ENCODE measurements at regions not wholly inside any gene's neighbourhood (a gene's known extent, or its start where the extent isn't known, plus 50 kb on each side); places are given as distances from the start of the nearest gene placed in this dataset.

DNA sequence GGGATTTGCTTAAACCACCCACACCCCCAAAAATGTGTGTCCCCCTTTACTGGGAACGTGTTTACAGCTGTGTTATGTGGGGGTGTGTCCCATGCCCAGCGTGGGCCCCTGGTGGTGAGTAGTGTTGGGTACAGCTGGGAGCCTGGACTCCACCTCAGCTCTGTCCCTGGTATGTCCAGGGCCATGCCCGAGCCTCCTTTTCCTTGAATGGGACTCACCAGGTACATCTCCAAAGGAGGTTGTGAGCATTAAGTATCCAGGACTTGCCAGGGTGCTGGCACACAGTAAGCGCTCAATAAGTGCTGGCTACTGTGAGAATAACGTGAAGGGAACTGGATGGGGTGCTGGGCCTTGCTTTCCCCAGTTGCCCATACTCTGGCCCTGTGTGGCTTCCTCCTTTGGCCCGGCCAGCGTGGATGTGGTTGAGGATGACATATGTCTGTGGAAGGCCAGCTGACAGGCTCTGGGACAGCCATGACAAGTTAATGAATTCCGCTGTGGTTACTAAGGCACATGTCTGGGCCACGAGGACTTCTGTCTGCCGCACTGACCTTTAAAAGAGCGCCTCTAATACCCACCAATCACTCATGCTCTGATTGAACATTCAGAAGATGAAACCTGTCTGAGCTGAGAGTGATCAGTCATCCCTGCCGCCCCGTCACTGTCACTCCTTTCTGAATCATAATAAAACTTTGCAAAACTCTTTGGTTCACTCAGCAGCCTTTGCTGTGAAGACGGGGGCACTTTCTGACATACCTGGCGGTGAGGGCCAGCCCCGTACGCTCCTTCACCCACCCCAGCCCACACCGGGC is 74.7 kb downstream of the DIO3 start:
- TF ChIP-seq, protein P1, sequence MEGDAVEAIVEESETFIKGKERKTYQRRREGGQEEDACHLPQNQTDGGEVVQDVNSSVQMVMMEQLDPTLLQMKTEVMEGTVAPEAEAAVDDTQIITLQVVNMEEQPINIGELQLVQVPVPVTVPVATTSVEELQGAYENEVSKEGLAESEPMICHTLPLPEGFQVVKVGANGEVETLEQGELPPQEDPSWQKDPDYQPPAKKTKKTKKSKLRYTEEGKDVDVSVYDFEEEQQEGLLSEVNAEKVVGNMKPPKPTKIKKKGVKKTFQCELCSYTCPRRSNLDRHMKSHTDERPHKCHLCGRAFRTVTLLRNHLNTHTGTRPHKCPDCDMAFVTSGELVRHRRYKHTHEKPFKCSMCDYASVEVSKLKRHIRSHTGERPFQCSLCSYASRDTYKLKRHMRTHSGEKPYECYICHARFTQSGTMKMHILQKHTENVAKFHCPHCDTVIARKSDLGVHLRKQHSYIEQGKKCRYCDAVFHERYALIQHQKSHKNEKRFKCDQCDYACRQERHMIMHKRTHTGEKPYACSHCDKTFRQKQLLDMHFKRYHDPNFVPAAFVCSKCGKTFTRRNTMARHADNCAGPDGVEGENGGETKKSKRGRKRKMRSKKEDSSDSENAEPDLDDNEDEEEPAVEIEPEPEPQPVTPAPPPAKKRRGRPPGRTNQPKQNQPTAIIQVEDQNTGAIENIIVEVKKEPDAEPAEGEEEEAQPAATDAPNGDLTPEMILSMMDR (conservative IDR thresholded peaks at IDR 0.05; ENCODE audit: low read length) = no peak
- no peak for TF ChIP-seq EZH2phosphoT487 (IDR thresholded peaks at IDR 0.05; ENCODE audit: borderline replicate concordance, low read depth, low read length)

All from OCI-LY7 (cell line).